K562 (cell line): ENCODE measurements at regions not wholly inside any gene's neighbourhood (a gene's known extent, or its start where the extent isn't known, plus 50 kb on each side); places are given as distances from the start of the nearest gene placed in this dataset.

ENCODE experiments used
- ATAC-seq: fragments of 200-7000 bp; cut with Tn5 transposase; 3 replicates; pipeline ENCODE4 v1.9.1; 2020; ENCODE audit warnings: moderate library complexity
- BruUV-seq: library from RNA; stranded (reverse); fragments of 400-500 nt; replicated peaks from 2 replicates; lab custom pipeline; 2021; lab: Mats Ljungman, UMichigan
- CTCF ChIA-PET: fragments of 300-600 bp; formaldehyde crosslinking; extraction: SDS; loops from one replicate; lab custom pipeline; 2021; ENCODE audit warnings: low intra/inter-chr PET ratio; lab: Yijun Ruan, JAX
- POLR2A ChIA-PET: fragments of 300-600, 350-650 bp; sonication (Branson Sonifier 250); formaldehyde crosslinking; extraction: SDS; loops from one replicate; lab custom pipeline; 2021; ENCODE audit warnings: antibody characterized with exemption, inconsistent platforms; lab: Yijun Ruan, JAX
- DNase-seq, 4 experiments: peaks; one replicate each; pipeline versions ENCODE4 v3.0.0 to v3.0.0-alpha.2; 2011 to 2018; ENCODE audit warnings: low spot score in 3 of 4, mixed read lengths in 3 of 4; ENCODE audit errors: extremely low read depth in 1 of 4
- FAIRE-seq: peaks from 2 replicates; lab custom pipeline; 2011; peaks lifted over from hg19 to GRCh38; lab: Jason Lieb, UNC
- H2AFZ ChIP-seq: 2 replicates; pipeline ENCODE4 v1.6.0; 2011; ENCODE audit warnings: low read depth, low read length, control low read depth, inconsistent platforms
- H3K27ac ChIP-seq: fragments of 200-600 bp; 3 replicates; pipeline ENCODE4 v1.8.0; 2011; ENCODE audit warnings: low read depth, mild to moderate bottlenecking, control low read depth, inconsistent platforms, low read length, moderate library complexity, mixed read lengths; ENCODE audit errors: extremely low read depth
- H3K27me3 ChIP-seq, 2 experiments: fragments of 300-600 bp in 1 of 2; 2 replicates in 1 of 2; 3 replicates in 1 of 2; pipeline versions ENCODE4 v1.6.0 to v1.8.0; 2011; ENCODE audit warnings: inconsistent platforms in 2 of 2, low read length in 2 of 2, mild to moderate bottlenecking in 1 of 2, mixed read lengths in 1 of 2, moderate library complexity in 1 of 2; ENCODE audit not compliant: control insufficient read depth in 2 of 2, insufficient read depth in 2 of 2
- H3K36me3 ChIP-seq: fragments of 300-600 bp; 3 replicates; pipeline ENCODE4 v1.8.0; 2011; ENCODE audit warnings: mild to moderate bottlenecking, low read length, inconsistent platforms; ENCODE audit not compliant: control insufficient read depth, insufficient read depth
- H3K4me1 ChIP-seq, 2 experiments: fragments of 200-600 bp in 1 of 2; replicated peaks in 1 of 2; 2 replicates in 1 of 2; 3 replicates in 1 of 2; pipeline versions ENCODE4 v1.5.1 to v1.8.0; 2011; ENCODE audit warnings: inconsistent platforms in 2 of 2, low read length in 2 of 2, mild to moderate bottlenecking in 1 of 2, mixed read lengths in 1 of 2, moderate library complexity in 1 of 2; ENCODE audit not compliant: control insufficient read depth in 2 of 2, insufficient read depth in 2 of 2
- H3K4me2 ChIP-seq: 2 replicates; pipeline ENCODE4 v1.6.1; 2011; ENCODE audit warnings: low read length, control low read depth, inconsistent platforms, mixed read lengths; ENCODE audit not compliant: insufficient read depth
- H3K4me3 ChIP-seq: fragments of 200-600 bp; sonication (generic), shearing (Covaris generic); 2 replicates; pipeline ENCODE4 v1.5.1; 2016; ENCODE audit warnings: control low read depth, inconsistent platforms
- H3K79me2 ChIP-seq: fragments of 200-600 bp; 3 replicates; pipeline ENCODE4 v1.8.0; 2011; ENCODE audit warnings: low read length, inconsistent platforms; ENCODE audit not compliant: control insufficient read depth, insufficient read depth
- H3K9ac ChIP-seq, 2 experiments: 2 replicates each; pipeline versions ENCODE4 v1.6.0 to v1.6.1; 2011; ENCODE audit warnings: low read depth in 2 of 2, low read length in 2 of 2, control low read depth in 1 of 2, inconsistent platforms in 1 of 2, mild to moderate bottlenecking in 1 of 2, mixed read lengths in 1 of 2; ENCODE audit not compliant: insufficient read depth in 1 of 2
- H3K9me1 ChIP-seq: one replicate; pipeline ENCODE4 v1.6.0; 2011; ENCODE audit warnings: inconsistent platforms, mild to moderate bottlenecking, low read length, moderate library complexity; ENCODE audit not compliant: control insufficient read depth, insufficient read depth
- H3K9me3 ChIP-seq: replicated peaks from 2 replicates; pipeline ENCODE4 v1.5.1; 2011; ENCODE audit warnings: low read depth, low read length, inconsistent platforms; ENCODE audit not compliant: control insufficient read depth, insufficient read depth
- H4K20me1 ChIP-seq: replicated peaks from 2 replicates; pipeline ENCODE4 v1.6.1; 2011; ENCODE audit warnings: low read length, inconsistent platforms, mixed read lengths; ENCODE audit not compliant: control insufficient read depth, insufficient read depth
- CCNT2 ChIP-seq: IDR thresholded peaks from 2 replicates; pipeline ENCODE4 v1.6.1; 2011; ENCODE audit warnings: borderline replicate concordance, low read depth, mild to moderate bottlenecking, moderate library complexity, mixed read lengths, low read length; ENCODE audit not compliant: insufficient read length; ENCODE audit errors: extremely low read depth
- CEBPB ChIP-seq: fragments of 450-650 bp; IDR thresholded peaks from 2 replicates; pipeline ENCODE4 v1.6.1; 2016; ENCODE audit warnings: missing genetic modification characterization, missing compliant biosample characterization
- RBM14 ChIP-seq: fragments of 200-400 bp; formaldehyde crosslinking; IDR thresholded peaks from 2 replicates; pipeline ENCODE4 v1.6.1; 2018; ENCODE audit warnings: low read depth, mild to moderate bottlenecking, low read length, moderate library complexity, borderline replicate concordance; ENCODE audit not compliant: insufficient read depth
- WGBS: fragments of 100-300 bp; shearing (Covaris generic); methylation state at CpG from one replicate; pipeline ENCODE4 v1.1.6; 2016; ENCODE audit warnings: low coverage, mixed read lengths; ENCODE audit not compliant: insufficient coverage; ENCODE audit errors: missing lambda C conversion rate; 5-methylcytosine and 5-hydroxymethylcytosine counted together
- in situ Hi-C: fragments of 300-500 bp; cut with MboI; formaldehyde crosslinking; loops from 4 replicates; pipeline ENCODE4 v1.15.0; 2018; ENCODE audit warnings: inconsistent platforms, mixed read lengths
- intact Hi-C: fragments of 100-400 bp; cut with micrococcal nuclease; formaldehyde crosslinking; loops from 2 replicates; pipeline ENCODE4 v1.14.2; 2022
- TF ChIP-seq, protein P1 (sequence below): fragments of 200-400 bp; formaldehyde crosslinking; IDR thresholded peaks from 2 replicates; pipeline ENCODE4 v1.6.1; 2017; ENCODE audit warnings: mild to moderate bottlenecking, low read depth, low read length, moderate library complexity

DNA sequence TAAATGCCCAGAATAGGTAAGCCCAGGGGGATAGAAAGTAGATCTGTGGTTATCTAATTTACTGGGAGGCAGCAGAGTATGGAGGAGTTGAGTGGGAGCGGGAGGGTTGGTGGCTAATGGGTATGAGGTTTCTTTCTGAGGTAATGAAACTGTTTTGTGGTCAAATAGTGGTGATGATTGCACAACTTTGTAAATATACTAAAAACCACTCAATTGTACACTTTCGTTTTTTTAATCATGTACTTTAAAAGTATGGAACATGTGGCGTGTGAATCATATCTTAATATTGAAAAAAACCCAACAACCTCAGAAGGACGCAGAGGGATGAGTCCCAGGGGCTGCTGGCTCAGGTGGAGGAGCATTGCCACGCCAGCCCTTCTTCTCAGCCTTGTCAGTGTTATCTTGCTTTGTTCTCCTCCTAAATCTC is 118.1 kb downstream of the WDR11 start:
- ChIA-PET CTCF (no interaction called here), POLR2A (no interaction called here)
- H3K79me2 ChIP-seq = no peaks in the 10 kb centered on the region
- in situ Hi-C loops = no loop called here
- no peak overlapping the region for H2AFZ ChIP-seq
- intact Hi-C loops = no loop called here
- no TSS peak for BruUV-seq
- no peaks in the 10 kb centered on the region for H3K9me3 ChIP-seq
- no peak for ATAC-seq
- H3K27ac ChIP-seq = no peak overlapping the region
- TF ChIP-seq, protein P1, sequence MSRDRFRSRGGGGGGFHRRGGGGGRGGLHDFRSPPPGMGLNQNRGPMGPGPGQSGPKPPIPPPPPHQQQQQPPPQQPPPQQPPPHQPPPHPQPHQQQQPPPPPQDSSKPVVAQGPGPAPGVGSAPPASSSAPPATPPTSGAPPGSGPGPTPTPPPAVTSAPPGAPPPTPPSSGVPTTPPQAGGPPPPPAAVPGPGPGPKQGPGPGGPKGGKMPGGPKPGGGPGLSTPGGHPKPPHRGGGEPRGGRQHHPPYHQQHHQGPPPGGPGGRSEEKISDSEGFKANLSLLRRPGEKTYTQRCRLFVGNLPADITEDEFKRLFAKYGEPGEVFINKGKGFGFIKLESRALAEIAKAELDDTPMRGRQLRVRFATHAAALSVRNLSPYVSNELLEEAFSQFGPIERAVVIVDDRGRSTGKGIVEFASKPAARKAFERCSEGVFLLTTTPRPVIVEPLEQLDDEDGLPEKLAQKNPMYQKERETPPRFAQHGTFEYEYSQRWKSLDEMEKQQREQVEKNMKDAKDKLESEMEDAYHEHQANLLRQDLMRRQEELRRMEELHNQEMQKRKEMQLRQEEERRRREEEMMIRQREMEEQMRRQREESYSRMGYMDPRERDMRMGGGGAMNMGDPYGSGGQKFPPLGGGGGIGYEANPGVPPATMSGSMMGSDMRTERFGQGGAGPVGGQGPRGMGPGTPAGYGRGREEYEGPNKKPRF = no peak
- TF ChIP-seq CEBPB (peak; percentile 24; the same call in 1 of the 2 replicates), CCNT2 (no peak), RBM14 (no peak)
- H3K9me1 ChIP-seq = no peaks in the 10 kb centered on the region
- H3K4me2 ChIP-seq = no peak overlapping the region
- H3K36me3 ChIP-seq = no peaks in the 10 kb centered on the region
- no peaks in the 10 kb centered on the region for H3K4me1 ChIP-seq
- H3K27me3 ChIP-seq = peaks cover 0 to 7% of the 10 kb centered on the region in 2 experiments; a peak in 1 of 5 replicates
- 0% methylated on average over 5 of the region's 5 CpGs for WGBS
- FAIRE-seq = no peak
- no peak for DNase-seq
- H3K4me3 ChIP-seq = no peak overlapping the region
- no peaks in the 10 kb centered on the region for H4K20me1 ChIP-seq
- H3K9ac ChIP-seq = no peak overlapping the region
